ENCODE measurements at regions not wholly inside any gene's neighbourhood (a gene's known extent, or its start where the extent isn't known, plus 50 kb on each side); places are given as distances from the start of the nearest gene placed in this dataset.

- TF ChIP-seq CTCF (IDR thresholded peaks at IDR 0.05; ENCODE audit: insufficient read depth, low read depth, low read length) (no peak), EZH2 (IDR thresholded peaks at IDR 0.05; ENCODE audit: insufficient read depth, low read length) (no peak)
Measured at GRCh38 chr2:217727801-217728200, 275.0 kb downstream of the TNS1 start.
